SKM-1 (cell line): ENCODE measurements at regions not wholly inside any gene's neighbourhood (a gene's known extent, or its start where the extent isn't known, plus 50 kb on each side); places are given as distances from the start of the nearest gene placed in this dataset.

ENCODE experiments used
- DNase-seq: peaks from one replicate; lab custom pipeline; 2025; ENCODE audit not compliant: unreplicated experiment; lab: John Stamatoyannopoulos, UW

GRCh38 chr10:110413049-110413783 is 84.5 kb upstream of the DUSP5 start:
- DNase-seq: no peak

GRCh38 chr10:110413903-110414547 is 83.7 kb upstream of the DUSP5 start:
- no peak for DNase-seq

- peak; percentile 85 for DNase-seq
Measured at GRCh38 chr10:110414548-110415309, 83.0 kb upstream of the DUSP5 start.

GRCh38 chr10:110415809-110416208 is 81.9 kb upstream of the DUSP5 start:
- no peak for DNase-seq

- DNase-seq: no peak
Measured at GRCh38 chr10:110416776-110417711, 80.7 kb upstream of the DUSP5 start.

- no peak for DNase-seq
Measured at GRCh38 chr10:110418218-110418617, 79.5 kb upstream of the DUSP5 start.

GRCh38 chr10:110419265-110419664 is 78.4 kb upstream of the DUSP5 start:
- no peak for DNase-seq

- no peak for DNase-seq
Measured at GRCh38 chr10:110420401-110421193, 77.1 kb upstream of the DUSP5 start.

- no peak for DNase-seq
Measured at GRCh38 chr10:110421512-110422138, 76.1 kb upstream of the DUSP5 start.

GRCh38 chr10:110422548-110422947 is 75.2 kb upstream of the DUSP5 start:
- DNase-seq: no peak

- DNase-seq: no peak
Measured at GRCh38 chr10:110423650-110424049, 74.1 kb upstream of the DUSP5 start.

- DNase-seq: peak; percentile 52
Measured at GRCh38 chr10:110425684-110426293, 71.9 kb upstream of the DUSP5 start.

- DNase-seq: peak; percentile 75
Measured at GRCh38 chr10:110426294-110427181, 71.2 kb upstream of the DUSP5 start.

- no peak for DNase-seq
Measured at GRCh38 chr10:110429301-110429700, 68.4 kb upstream of the DUSP5 start.

GRCh38 chr10:110430340-110431273 is 67.1 kb upstream of the DUSP5 start:
- DNase-seq: no peak

- no peak for DNase-seq
Measured at GRCh38 chr10:110431659-110432058, 66.0 kb upstream of the DUSP5 start.

- DNase-seq: no peak
Measured at GRCh38 chr10:110432084-110432483, 65.6 kb upstream of the DUSP5 start.
